Mesenchymal stem cell (in vitro differentiated cells and primary cell): ENCODE measurements at regions not wholly inside any gene's neighbourhood (a gene's known extent, or its start where the extent isn't known, plus 50 kb on each side); places are given as distances from the start of the nearest gene placed in this dataset.

Source experiments
- DNase-seq: peaks from one replicate; pipeline ENCODE4 v3.0.0-alpha.2; 2013
- H2AFZ ChIP-seq: one replicate; pipeline ENCODE4 v1.6.1; 2013; ENCODE audit warnings: low read depth, mild to moderate bottlenecking, control low read depth, inconsistent platforms, low read length, moderate library complexity
- H2AK5ac ChIP-seq: 2 replicates; pipeline ENCODE4 v1.6.1; 2013; ENCODE audit warnings: low read length, moderate library complexity, mild to moderate bottlenecking, inconsistent platforms; ENCODE audit not compliant: severe bottlenecking
- H2BK120ac ChIP-seq: one replicate; pipeline ENCODE4 v1.6.1; 2013; ENCODE audit warnings: low read depth, mild to moderate bottlenecking, inconsistent platforms, low read length, moderate library complexity
- H2BK12ac ChIP-seq, 2 experiments: one replicate each; pipeline ENCODE4 v1.6.1; 2013; ENCODE audit warnings: inconsistent platforms in 2 of 2, low read length in 2 of 2, mild to moderate bottlenecking in 2 of 2, moderate library complexity in 2 of 2, control low read depth in 1 of 2
- H2BK15ac ChIP-seq: one replicate; pipeline ENCODE4 v1.6.1; 2013; ENCODE audit warnings: mild to moderate bottlenecking, low read depth, inconsistent platforms; ENCODE audit not compliant: poor library complexity, severe bottlenecking
- H2BK5ac ChIP-seq: 2 replicates; pipeline ENCODE4 v1.6.1; 2013; ENCODE audit warnings: low read depth, mild to moderate bottlenecking, low read length, control low read depth, inconsistent platforms; ENCODE audit not compliant: poor library complexity, severe bottlenecking
- H3K14ac ChIP-seq, 2 experiments: one replicate each; pipeline ENCODE4 v1.6.1; 2013; ENCODE audit warnings: inconsistent platforms in 2 of 2, low read length in 2 of 2, control low read depth in 1 of 2, mild to moderate bottlenecking in 1 of 2, moderate library complexity in 1 of 2
- H3K18ac ChIP-seq, 2 experiments: one replicate each; pipeline ENCODE4 v1.6.1; 2013; ENCODE audit warnings: inconsistent platforms in 2 of 2, low read length in 2 of 2, control low read depth in 1 of 2, low read depth in 1 of 2, mild to moderate bottlenecking in 1 of 2
- H3K23ac ChIP-seq, 2 experiments: one replicate each; pipeline ENCODE4 v1.6.1; 2013; ENCODE audit warnings: inconsistent platforms in 2 of 2, low read length in 2 of 2, mild to moderate bottlenecking in 2 of 2, moderate library complexity in 2 of 2, control low read depth in 1 of 2
- H3K27ac ChIP-seq: 2 replicates; pipeline ENCODE4 v1.5.1; 2013; ENCODE audit warnings: mild to moderate bottlenecking, moderate library complexity, low read length, control low read depth, inconsistent platforms; ENCODE audit not compliant: poor library complexity, severe bottlenecking
- H3K27me3 ChIP-seq, 2 experiments: 2 replicates each; pipeline versions ENCODE4 v1.6.1 to v1.7.0; 2013; ENCODE audit warnings: low read length in 2 of 2, mild to moderate bottlenecking in 2 of 2, moderate library complexity in 2 of 2, control low read depth in 1 of 2, inconsistent platforms in 1 of 2; ENCODE audit not compliant: control insufficient read depth in 1 of 2, insufficient read depth in 1 of 2
- H3K36me3 ChIP-seq, 2 experiments: 2 replicates each; pipeline versions ENCODE4 v1.6.1 to v1.7.0; 2013; ENCODE audit warnings: low read length in 2 of 2, control low read depth in 1 of 2, inconsistent platforms in 1 of 2, low read depth in 1 of 2, mild to moderate bottlenecking in 1 of 2; ENCODE audit not compliant: insufficient read depth in 2 of 2, control insufficient read depth in 1 of 2
- H3K4ac ChIP-seq, 2 experiments: one replicate each; pipeline ENCODE4 v1.6.1; 2013; ENCODE audit warnings: inconsistent platforms in 2 of 2, low read length in 2 of 2, mild to moderate bottlenecking in 2 of 2, moderate library complexity in 2 of 2, control low read depth in 1 of 2, low read depth in 1 of 2
- H3K4me1 ChIP-seq: 2 replicates; pipeline ENCODE4 v1.6.1; 2013; ENCODE audit warnings: low read depth, low read length, control low read depth; ENCODE audit not compliant: control insufficient read depth, insufficient read depth
- H3K4me2 ChIP-seq: 2 replicates; pipeline ENCODE4 v1.6.1; 2013; ENCODE audit warnings: low read length, mild to moderate bottlenecking, inconsistent platforms; ENCODE audit not compliant: poor library complexity, severe bottlenecking
- H3K4me3 ChIP-seq, 2 experiments: 2 replicates each; pipeline versions ENCODE4 v1.5.1 to v1.7.0; 2013; ENCODE audit warnings: low read length in 2 of 2, mild to moderate bottlenecking in 2 of 2, control low read depth in 1 of 2, low read depth in 1 of 2; ENCODE audit not compliant: insufficient read depth in 1 of 2
- H3K79me1 ChIP-seq: replicated peaks from 2 replicates; pipeline ENCODE4 v1.6.1; 2013; ENCODE audit warnings: mild to moderate bottlenecking, control low read depth, low read length, inconsistent platforms; ENCODE audit not compliant: poor library complexity, severe bottlenecking
- H3K9ac ChIP-seq: 2 replicates; pipeline ENCODE4 v1.7.0; 2013; ENCODE audit warnings: mild to moderate bottlenecking, low read length, moderate library complexity
- H3K9me3 ChIP-seq: 2 replicates; pipeline ENCODE4 v1.7.0; 2013; ENCODE audit warnings: mild to moderate bottlenecking, low read length; ENCODE audit not compliant: control insufficient read depth
- H4K8ac ChIP-seq: one replicate; pipeline ENCODE4 v1.6.1; 2013; ENCODE audit warnings: inconsistent platforms, mild to moderate bottlenecking, low read length, moderate library complexity
- H4K91ac ChIP-seq: one replicate; pipeline ENCODE4 v1.6.1; 2013; ENCODE audit warnings: mild to moderate bottlenecking, low read length, inconsistent platforms
- WGBS: methylation state at CpG from one replicate; pipeline ENCODE4 v1.1.7; 2013; ENCODE audit warnings: mixed read lengths; 5-methylcytosine and 5-hydroxymethylcytosine counted together

DNA sequence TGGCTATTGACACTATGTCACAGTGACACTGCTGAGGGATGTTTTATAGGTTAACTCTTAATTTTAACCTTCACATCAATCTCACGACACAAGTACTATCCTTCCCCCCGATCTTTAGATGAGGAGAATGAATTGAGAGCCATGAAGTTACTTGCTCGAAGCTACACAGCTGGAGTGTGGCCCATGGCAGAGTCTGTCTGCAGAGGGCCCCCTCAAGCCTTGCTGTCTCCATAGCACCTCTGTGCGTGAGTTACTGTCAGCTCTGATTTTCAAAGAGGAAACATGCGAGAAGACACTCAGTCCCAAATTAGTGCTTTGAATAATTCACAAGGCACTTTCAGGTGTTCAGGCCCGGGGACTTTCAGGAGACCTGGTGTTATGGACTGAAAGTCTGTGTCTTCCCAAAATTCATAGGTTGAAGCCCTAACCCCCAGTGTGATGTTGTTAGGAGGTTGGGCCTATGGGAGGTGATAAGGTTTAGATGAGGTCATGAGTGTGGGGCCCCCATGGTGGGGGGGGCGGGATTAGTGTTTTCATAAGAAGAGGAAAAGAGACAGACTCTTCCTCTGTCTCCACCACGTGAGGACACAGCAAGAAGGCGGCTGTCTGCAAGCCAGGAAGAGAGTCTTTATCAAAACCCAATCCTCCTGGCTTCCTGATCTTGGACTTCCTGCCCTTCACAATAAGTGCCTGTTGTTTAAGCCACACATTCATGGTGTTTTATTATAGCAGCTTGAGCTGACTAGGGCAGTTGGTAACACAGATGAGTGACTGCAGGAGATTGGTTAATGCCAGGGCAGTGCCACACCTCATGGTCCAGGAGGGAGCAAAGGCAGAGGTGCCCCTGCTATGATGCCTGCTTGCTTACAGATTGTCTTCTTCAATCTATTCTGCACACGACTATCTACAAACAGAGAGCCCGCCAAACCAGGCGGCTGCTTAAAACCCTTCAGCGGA, 281.8 kb downstream of the HAPSTR1 start:
- Histone ChIP-seq H2BK12ac (no peak overlapping the region), H2BK120ac (no peak overlapping the region), H2AK5ac (no peak overlapping the region), H3K9ac (no peak overlapping the region), H2BK5ac (no peak overlapping the region), H3K9me3 (peaks cover 5% of the 10 kb centered on the region), H3K4me1 (no peaks in the 10 kb centered on the region), H3K23ac (no peak overlapping the region), H2AFZ (no peak overlapping the region), H3K36me3 (no peaks in the 10 kb centered on the region), H3K18ac (no peak overlapping the region), H3K4me3 (no peak overlapping the region), H3K27me3 (no peaks in the 10 kb centered on the region), H3K4ac (no peak overlapping the region), H4K8ac (no peak overlapping the region), H3K79me1 (no peaks in the 10 kb centered on the region), H3K14ac (no peak overlapping the region), H3K4me2 (no peak overlapping the region), H3K27ac (no peak overlapping the region), H2BK15ac (no peak overlapping the region), H4K91ac (no peak overlapping the region)
- DNase-seq = no peak
- 57% methylated on average over 10 of the region's 13 CpGs for WGBS

DNA sequence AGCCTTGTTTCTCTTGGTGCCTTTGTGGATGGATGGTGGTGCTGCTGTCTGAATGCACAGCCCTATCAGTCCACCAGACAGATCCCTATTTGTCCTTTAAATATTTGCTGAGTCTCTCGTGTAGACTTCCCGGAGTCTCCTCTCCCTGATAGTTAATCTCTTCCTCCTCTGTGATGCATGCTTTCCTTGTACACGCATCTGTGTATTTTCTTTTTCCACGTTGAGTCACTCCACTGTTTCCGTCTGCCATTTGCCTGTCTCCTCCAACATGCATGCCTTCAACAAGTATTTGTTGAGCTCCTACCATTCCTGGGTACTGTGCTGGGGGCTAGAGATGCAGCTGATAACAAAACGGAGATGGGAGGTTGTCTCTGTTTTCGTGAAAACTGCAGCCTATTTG, 282.6 kb downstream of the HAPSTR1 start:
- Histone ChIP-seq H3K79me1 (no peaks in the 10 kb centered on the region), H2AFZ (no peak overlapping the region), H4K91ac (no peak overlapping the region), H3K23ac (no peak overlapping the region), H2BK5ac (no peak overlapping the region), H3K27me3 (no peaks in the 10 kb centered on the region), H3K9me3 (peaks cover 5% of the 10 kb centered on the region), H4K8ac (no peak overlapping the region), H3K4ac (no peak overlapping the region), H3K4me1 (no peaks in the 10 kb centered on the region), H3K27ac (no peak overlapping the region), H3K4me3 (no peak overlapping the region), H3K9ac (no peak overlapping the region), H2AK5ac (no peak overlapping the region), H3K18ac (no peak overlapping the region), H2BK15ac (no peak overlapping the region), H3K14ac (no peak overlapping the region), H2BK120ac (no peak overlapping the region), H2BK12ac (no peak overlapping the region), H3K36me3 (no peaks in the 10 kb centered on the region), H3K4me2 (no peak overlapping the region)
- DNase-seq = no peak
- 45% methylated on average over 7 of the region's 7 CpGs for WGBS

DNA sequence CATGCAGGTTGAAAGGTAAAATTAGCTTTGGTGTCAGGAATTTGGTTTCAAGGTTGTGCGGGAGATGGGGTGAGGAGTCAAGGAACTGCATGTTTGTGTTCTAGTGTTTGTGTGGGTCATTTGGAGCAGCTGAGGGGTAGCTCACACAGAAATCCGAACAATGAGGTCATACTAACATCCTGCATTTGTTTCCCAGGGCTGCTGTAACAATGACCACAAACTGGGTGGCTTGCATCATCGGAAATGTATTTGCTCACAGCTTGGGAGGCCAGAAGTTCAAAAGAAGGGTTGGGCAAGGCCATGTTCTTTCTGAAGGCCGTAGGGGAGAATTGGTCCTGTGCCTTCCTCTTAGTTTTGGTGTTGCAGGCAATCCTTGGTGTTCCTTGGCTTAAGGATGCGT, 287.4 kb downstream of the HAPSTR1 start:
- DNase-seq = no peak
- H3K9ac ChIP-seq = no peak overlapping the region
- H3K4me3 ChIP-seq = no peak overlapping the region
- H3K4me2 ChIP-seq = no peak overlapping the region
- no peak overlapping the region for H2BK5ac ChIP-seq
- 64% methylated on average over 5 of the region's 5 CpGs for WGBS
- no peak overlapping the region for H2BK12ac ChIP-seq
- H3K79me1 ChIP-seq = no peaks in the 10 kb centered on the region
- H3K4ac ChIP-seq = no peak overlapping the region
- no peak overlapping the region for H2BK120ac ChIP-seq
- no peak overlapping the region for H3K14ac ChIP-seq
- H3K18ac ChIP-seq = no peak overlapping the region
- H2AK5ac ChIP-seq = no peak overlapping the region
- no peaks in the 10 kb centered on the region for H3K4me1 ChIP-seq
- no peak overlapping the region for H4K8ac ChIP-seq
- no peak overlapping the region for H3K23ac ChIP-seq
- H3K9me3 ChIP-seq = no peaks in the 10 kb centered on the region
- H4K91ac ChIP-seq = no peak overlapping the region
- no peaks in the 10 kb centered on the region for H3K27me3 ChIP-seq
- no peaks in the 10 kb centered on the region for H3K36me3 ChIP-seq
- no peak overlapping the region for H3K27ac ChIP-seq
- H2AFZ ChIP-seq = no peak overlapping the region
- no peak overlapping the region for H2BK15ac ChIP-seq

DNA sequence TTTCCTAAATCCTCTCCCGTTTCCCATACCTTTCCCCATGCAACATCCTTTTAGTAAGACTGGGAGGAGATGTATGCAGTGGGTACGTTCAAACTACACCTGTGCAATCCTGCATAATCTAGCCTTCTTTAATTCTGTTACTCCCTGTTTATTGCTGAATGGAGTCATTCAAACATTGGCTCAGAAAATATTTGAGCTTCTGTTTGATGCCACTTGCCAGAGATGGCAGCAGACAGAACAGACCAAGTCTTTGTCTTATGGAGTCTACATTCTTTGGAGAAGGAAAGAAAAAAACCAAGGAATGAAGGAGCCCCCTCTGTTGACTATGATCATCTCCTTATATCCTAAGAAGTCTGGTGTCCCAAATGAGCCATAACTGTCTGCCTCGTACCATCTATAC, 288.8 kb downstream of the HAPSTR1 start:
- H2AK5ac ChIP-seq = no peak overlapping the region
- no peak overlapping the region for H3K4me3 ChIP-seq
- H3K18ac ChIP-seq = no peak overlapping the region
- no peaks in the 10 kb centered on the region for H3K9me3 ChIP-seq
- no peaks in the 10 kb centered on the region for H3K4me1 ChIP-seq
- H4K8ac ChIP-seq = no peak overlapping the region
- H2AFZ ChIP-seq = no peak overlapping the region
- no peaks in the 10 kb centered on the region for H3K36me3 ChIP-seq
- no peak overlapping the region for H4K91ac ChIP-seq
- no peaks in the 10 kb centered on the region for H3K79me1 ChIP-seq
- H3K4me2 ChIP-seq = no peak overlapping the region
- H3K27me3 ChIP-seq = no peaks in the 10 kb centered on the region
- no peak overlapping the region for H3K23ac ChIP-seq
- no peak overlapping the region for H3K9ac ChIP-seq
- H3K4ac ChIP-seq = no peak overlapping the region
- DNase-seq = no peak
- H2BK15ac ChIP-seq = no peak overlapping the region
- no peak overlapping the region for H3K14ac ChIP-seq
- H2BK120ac ChIP-seq = no peak overlapping the region
- WGBS = 80% methylated on average over 3 of the region's 3 CpGs
- no peak overlapping the region for H2BK12ac ChIP-seq
- no peak overlapping the region for H3K27ac ChIP-seq
- H2BK5ac ChIP-seq = no peak overlapping the region
